ENCODE measurements at regions not wholly inside any gene's neighbourhood (a gene's known extent, or its start where the extent isn't known, plus 50 kb on each side); places are given as distances from the start of the nearest gene placed in this dataset.

DNA sequence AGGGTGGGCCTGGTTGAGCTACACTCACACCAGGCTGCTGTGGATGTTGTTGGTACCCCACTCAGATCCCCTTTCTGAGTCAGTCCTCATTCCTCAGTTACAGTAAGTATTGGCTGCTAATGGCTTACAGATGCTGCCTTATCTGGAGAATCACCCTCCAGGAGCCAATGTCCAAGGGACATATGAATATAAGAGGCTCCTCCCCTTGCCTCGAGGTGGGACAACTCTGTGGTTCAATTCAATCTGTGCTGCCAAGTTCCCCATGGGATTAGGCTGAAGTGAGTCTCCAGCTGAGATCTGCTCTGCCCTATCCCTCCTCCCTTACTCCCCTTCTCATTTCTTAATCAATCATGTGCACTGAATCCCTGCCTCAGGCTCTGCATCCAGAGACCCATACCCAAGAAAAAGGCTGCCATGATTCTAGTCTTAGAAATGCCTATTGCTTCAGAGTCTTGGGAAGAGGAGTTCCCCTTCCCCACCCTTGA lies 168.8 kb upstream of the SYT13 start:
- Histone ChIP-seq H3K27me3 (replicated peaks in 1 of 7) (peaks cover 0 to 10% (median 0%) of the 10 kb centered on the region in 7 donors), H3K4me3 (no peak overlapping the region), H3K36me3 (no peaks in the 10 kb centered on the region), H3K27ac (no peak overlapping the region), H3K4me1 (no peaks in the 10 kb centered on the region), H3K9me3 (no peaks in the 10 kb centered on the region)
- no peak for DNase-seq
- TF ChIP-seq POLR2A (IDR thresholded peaks at IDR 0.05) (no peak), POLR2AphosphoS5 (IDR thresholded peaks at IDR 0.05) (no peak)
- TF ChIP-seq, protein P1, sequence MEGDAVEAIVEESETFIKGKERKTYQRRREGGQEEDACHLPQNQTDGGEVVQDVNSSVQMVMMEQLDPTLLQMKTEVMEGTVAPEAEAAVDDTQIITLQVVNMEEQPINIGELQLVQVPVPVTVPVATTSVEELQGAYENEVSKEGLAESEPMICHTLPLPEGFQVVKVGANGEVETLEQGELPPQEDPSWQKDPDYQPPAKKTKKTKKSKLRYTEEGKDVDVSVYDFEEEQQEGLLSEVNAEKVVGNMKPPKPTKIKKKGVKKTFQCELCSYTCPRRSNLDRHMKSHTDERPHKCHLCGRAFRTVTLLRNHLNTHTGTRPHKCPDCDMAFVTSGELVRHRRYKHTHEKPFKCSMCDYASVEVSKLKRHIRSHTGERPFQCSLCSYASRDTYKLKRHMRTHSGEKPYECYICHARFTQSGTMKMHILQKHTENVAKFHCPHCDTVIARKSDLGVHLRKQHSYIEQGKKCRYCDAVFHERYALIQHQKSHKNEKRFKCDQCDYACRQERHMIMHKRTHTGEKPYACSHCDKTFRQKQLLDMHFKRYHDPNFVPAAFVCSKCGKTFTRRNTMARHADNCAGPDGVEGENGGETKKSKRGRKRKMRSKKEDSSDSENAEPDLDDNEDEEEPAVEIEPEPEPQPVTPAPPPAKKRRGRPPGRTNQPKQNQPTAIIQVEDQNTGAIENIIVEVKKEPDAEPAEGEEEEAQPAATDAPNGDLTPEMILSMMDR (IDR thresholded peaks at IDR 0.05 in 8 of 11, conservative IDR thresholded peaks at IDR 0.05 in 3 of 11) = no peak
- 50 to 80% (median 67%) methylated on average over 1 of the region's 1 CpG for WGBS, 5 donors
- intact Hi-C loops (cut with DNase I; ENCODE audit: low total_unique reads) = no loop called here

DNA sequence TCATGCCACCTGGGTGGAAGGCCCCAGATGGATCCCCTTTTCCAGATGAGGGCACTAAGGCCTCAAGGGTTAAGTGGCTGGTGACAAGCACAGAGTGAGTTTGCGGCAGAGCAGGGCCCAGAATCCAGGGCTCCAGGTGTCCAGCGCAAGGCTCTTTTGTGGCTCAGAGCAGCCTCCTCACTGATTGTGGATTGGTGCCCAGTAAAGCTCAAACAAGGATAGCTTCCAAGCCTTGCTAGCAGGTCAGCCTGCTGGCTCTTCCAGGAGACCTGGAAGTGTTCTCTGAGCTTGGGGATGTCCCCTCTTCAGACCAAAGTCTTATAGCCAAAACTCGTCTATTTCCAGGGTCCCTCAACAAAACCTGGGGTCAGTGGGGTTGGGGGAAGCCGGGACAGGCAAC lies 167.6 kb upstream of the SYT13 start:
- TF ChIP-seq POLR2A (IDR thresholded peaks at IDR 0.05) (no peak), POLR2AphosphoS5 (IDR thresholded peaks at IDR 0.05) (no peak)
- TF ChIP-seq, protein P1 (IDR thresholded peaks at IDR 0.05 in 8 of 11, conservative IDR thresholded peaks at IDR 0.05 in 3 of 11) = no peak
- H3K27me3 ChIP-seq (replicated peaks in 1 of 7) = peaks cover 0 to 10% (median 0%) of the 10 kb centered on the region in 7 donors
- no peaks in the 10 kb centered on the region for H3K36me3 ChIP-seq
- H3K4me1 ChIP-seq = no peaks in the 10 kb centered on the region
- H3K27ac ChIP-seq = no peak overlapping the region
- no peaks in the 10 kb centered on the region for H3K9me3 ChIP-seq
- intact Hi-C loops (cut with DNase I; ENCODE audit: low total_unique reads) = no loop called here
- peak; percentile 38 for DNase-seq
- H3K4me3 ChIP-seq = no peak overlapping the region
- 49 to 87% (median 64%) methylated on average over 3 to 4 of the region's 4 CpGs for WGBS, 5 donors

DNA sequence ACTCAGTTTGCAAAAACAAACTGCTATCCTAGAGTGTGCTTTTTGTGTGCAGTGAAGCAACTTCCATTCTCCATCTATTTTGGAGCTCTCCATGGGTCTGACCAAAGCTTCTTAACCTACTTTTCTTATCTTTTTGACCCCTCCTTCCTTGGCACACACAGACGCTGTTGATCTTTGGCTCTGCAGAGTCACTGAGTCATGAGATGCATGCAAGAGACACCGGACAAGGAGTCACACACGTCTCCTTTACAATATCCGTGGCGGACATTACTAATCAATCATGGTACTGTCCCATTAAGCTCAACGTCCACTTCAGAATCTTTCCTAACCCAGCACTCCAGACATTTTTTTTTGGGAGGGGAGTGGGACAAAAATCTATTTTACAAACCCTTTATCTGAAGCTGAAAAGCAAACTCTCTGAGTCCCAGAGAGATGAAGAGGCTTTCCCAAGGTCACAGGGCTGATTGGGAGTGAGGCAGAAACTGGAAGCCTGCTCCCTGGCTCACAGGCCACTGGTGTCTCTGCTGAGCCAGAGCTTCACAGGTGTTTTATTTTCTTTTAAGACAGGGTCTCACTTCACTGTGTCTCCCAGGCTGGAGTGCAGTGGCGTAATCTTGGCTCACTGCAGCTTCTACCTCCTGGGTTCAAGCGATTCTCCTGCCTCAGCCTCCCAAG lies 165.8 kb upstream of the SYT13 start:
- TF ChIP-seq, protein P1 (IDR thresholded peaks at IDR 0.05 in 8 of 11, conservative IDR thresholded peaks at IDR 0.05 in 3 of 11) = no peak
- no peak for TF ChIP-seq POLR2AphosphoS5 (IDR thresholded peaks at IDR 0.05)
- no peak for TF ChIP-seq POLR2A (IDR thresholded peaks at IDR 0.05)
- H3K9me3 ChIP-seq = no peaks in the 10 kb centered on the region
- no peak overlapping the region for H3K4me3 ChIP-seq
- no peaks in the 10 kb centered on the region for H3K4me1 ChIP-seq
- no peaks in the 10 kb centered on the region for H3K36me3 ChIP-seq
- no peak overlapping the region for H3K27ac ChIP-seq
- peaks cover 0 to 14% (median 0%) of the 10 kb centered on the region in 7 donors for H3K27me3 ChIP-seq (replicated peaks in 1 of 7)
- no peak for DNase-seq
- 56 to 68% (median 62%) methylated on average over 8 of the region's 8 CpGs for WGBS, 5 donors
- intact Hi-C loops (cut with DNase I; ENCODE audit: low total_unique reads) = no loop called here

DNA sequence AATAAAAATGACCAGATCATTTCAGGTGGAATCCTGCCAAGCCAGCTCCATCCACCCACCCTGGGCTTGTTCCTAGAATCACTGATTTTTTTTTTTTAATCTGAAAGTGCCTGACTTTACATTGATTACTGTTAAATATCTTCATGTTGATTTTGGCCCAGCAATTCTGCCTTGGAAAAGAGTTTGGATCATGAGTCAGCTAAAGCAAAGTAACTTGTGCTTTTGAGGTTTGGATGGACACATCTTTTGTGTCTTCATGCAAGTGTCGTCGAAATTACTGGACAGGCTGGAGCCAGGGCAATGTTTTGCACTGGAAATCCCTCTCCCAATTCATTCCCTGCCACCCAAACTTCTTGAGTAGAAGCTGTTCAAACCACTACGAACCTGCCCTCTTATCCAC lies 164.0 kb upstream of the SYT13 start:
- Histone ChIP-seq H3K36me3 (no peaks in the 10 kb centered on the region), H3K4me1 (no peaks in the 10 kb centered on the region), H3K27ac (no peak overlapping the region), H3K27me3 (replicated peaks in 1 of 7) (peaks cover 0 to 30% (median 0%) of the 10 kb centered on the region in 7 donors), H3K9me3 (no peaks in the 10 kb centered on the region), H3K4me3 (no peak overlapping the region)
- no peak for DNase-seq
- intact Hi-C loops (cut with DNase I; ENCODE audit: low total_unique reads) = no loop called here
- 72 to 88% (median 76%) methylated on average over 3 of the region's 3 CpGs for WGBS, 5 donors
- TF ChIP-seq POLR2A (IDR thresholded peaks at IDR 0.05) = no peak
- TF ChIP-seq, protein P1 (IDR thresholded peaks at IDR 0.05 in 8 of 11, conservative IDR thresholded peaks at IDR 0.05 in 3 of 11) = no peak
- no peak for TF ChIP-seq POLR2AphosphoS5 (IDR thresholded peaks at IDR 0.05)
